Daoy (cell line): ENCODE measurements at regions not wholly inside any gene's neighbourhood (a gene's known extent, or its start where the extent isn't known, plus 50 kb on each side); places are given as distances from the start of the nearest gene placed in this dataset.
"Not testable (repeated sequence)": the region's sequence is repeated elsewhere in the genome, so short reads cannot be mapped to it uniquely, and the experiment has no call there.

Experiments used
- DNase-seq: peaks from one replicate; pipeline ENCODE4 v3.0.0-alpha.2; 2015; ENCODE audit warnings: low read depth

GRCh38 chr21:16420031-16420724 lies 690.4 kb downstream of the USP25 start:
- DNase-seq = peak; percentile 28

GRCh38 chr21:16421007-16421406 lies 691.2 kb downstream of the USP25 start:
- DNase-seq = no peak

GRCh38 chr21:16421965-16422364 lies 692.2 kb downstream of the USP25 start:
- DNase-seq = no peak

DNA sequence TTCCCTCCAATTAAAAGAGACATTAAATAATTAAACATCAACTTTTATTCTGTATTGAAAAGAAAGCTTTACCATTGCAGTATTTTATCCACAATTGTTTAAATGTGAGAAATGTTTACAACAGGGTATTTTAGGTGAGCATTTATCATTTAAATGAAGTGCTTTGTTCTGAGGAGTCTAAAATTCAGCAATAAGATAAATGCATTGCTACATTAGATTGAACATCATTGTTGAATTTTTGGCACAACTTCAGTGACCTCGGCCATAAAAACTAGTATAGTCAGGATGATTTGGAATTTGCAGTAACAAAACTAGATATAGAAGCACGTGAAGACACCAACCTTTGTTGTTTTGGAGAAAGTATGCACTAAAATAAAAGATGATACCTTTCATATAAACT lies 692.9 kb downstream of the USP25 start:
- no peak for DNase-seq

DNA sequence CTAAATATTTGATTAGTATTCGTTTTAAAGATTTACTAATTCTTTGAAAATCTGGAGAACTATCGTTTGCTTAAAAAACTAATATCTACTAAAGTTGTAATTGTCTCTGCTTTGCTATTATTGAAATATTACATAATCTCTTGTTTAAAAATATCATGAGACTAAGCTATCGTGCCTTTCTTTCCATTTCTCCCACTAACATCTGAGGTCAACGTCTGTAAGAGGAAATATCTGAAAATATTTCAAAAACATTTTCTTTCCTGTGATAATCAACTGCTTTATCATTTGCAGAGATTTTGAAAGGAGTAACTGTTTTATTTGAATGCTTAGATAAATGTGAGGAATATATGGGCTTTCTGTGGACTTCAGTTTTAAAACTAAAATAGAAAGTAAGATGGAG lies 694.1 kb downstream of the USP25 start:
- DNase-seq = no peak

DNA sequence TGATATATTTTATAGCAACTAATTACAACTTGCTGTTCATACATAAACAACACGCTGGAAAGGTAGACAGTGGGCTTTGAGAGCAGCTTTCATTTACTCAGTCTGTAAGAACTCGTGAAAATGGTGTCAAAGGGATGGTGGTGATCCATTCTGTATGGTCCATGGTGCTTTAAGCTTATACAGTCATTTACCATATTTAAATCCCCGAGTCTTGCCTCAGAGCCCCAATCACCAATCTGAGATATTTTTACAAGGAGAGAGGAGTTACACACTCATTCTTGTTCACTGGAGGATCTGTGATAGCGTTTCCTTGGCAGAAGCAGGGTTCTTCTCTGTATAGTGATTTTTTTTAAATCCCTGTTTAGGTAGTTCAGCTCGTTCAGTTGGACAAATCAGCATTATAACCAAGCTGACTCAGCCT lies 694.6 kb downstream of the USP25 start:
- no peak for DNase-seq

DNA sequence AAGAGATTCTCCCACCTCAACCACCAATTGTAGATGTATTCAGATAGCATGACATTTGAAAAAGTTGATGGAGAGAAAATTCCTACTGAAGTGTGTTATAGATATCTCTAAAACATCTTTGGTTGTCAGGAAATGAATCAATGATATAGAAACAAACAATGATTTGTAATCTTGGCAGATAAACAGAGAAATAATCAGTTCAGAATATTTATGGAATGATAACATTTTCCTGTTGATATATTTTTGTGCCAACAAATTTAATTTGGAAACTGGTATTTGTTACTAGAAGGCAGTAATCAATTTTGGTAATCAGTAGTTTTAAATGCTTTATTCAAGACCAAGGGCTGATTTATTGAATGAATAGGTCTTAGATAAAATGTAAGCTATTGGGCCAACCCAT lies 695.6 kb downstream of the USP25 start:
- DNase-seq = no peak

DNA sequence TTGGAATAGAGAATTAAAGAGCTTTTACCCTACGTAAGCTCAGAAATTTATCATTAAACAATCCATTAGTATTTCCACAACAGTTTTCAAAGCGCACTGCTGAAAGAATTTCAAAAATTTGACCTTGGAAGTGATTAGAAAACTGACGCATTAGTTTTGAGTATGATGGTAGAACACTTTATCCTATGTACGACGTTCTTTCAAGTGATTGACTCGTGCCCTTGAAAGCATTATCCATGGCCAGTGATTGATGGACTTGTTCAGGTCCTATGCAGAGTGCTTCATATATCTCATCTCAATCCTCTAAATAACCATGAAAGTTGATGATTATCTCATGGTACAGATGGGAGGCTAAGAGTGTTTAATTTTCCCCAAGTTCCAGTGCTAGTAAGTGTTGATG lies 697.2 kb downstream of the USP25 start:
- DNase-seq = no peak

DNA sequence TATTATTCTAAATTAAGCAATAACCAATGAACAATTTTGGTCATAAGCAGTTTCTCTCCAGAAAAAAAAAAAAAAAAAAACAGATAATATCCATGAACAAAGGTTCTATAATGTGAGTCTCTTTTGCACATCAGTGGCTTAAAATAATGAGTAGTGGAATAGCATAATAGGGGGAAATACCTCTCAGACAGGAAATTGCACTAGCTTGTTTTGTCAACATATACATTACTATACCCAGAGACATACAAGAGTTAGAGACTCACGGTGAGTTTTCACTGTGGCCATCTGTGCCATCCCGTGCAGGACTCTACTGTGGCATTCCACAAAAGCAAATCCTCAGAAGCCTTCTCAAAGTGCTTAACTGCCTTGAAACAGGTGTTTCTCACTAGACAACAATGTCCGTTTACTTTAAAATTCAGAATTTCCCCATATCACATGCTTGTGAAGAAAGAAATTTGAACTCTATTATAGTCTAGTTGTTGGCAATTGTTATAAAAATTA lies 697.9 kb downstream of the USP25 start:
- no peak for DNase-seq

GRCh38 chr21:16437586-16437985 lies 707.8 kb downstream of the USP25 start:
- DNase-seq = no peak

DNA sequence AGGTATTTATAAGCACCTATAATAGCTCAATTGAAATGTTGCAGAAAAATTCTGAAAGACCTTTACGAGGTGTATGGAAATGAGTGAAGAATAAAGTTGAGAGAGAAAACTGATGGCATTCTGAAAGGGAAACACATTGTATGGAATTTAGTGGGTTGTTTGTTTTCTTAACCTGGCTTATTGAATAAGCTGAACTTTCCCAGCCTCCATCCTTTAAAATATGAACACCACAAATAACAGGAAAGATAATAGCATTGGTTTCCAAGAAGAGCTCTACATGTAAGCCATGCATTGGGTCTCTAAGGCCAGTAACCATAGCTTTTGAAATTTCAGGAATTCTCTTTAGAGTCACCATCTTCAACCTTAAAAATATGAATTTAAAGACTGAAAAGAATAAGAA lies 709.0 kb downstream of the USP25 start:
- no peak for DNase-seq

DNA sequence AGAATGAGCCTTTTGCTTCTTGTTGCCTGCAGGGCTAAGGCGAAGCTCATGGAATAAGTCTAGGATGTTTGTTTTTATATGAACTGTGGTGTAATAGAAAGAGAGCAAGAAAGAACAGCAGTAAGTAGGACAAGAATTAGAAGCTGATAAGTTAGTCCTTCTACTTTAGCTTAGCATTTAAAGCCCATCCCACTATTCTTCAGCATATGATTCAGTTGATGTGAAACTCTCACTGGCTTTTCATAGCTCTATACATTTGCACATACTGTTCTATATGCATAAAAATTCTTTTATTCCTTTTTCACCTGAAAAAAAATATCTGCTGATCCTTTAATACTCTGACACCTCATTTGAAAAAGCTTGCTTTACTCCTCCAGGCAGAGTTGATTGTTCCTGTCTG lies 712.0 kb downstream of the USP25 start:
- DNase-seq = no peak

DNA sequence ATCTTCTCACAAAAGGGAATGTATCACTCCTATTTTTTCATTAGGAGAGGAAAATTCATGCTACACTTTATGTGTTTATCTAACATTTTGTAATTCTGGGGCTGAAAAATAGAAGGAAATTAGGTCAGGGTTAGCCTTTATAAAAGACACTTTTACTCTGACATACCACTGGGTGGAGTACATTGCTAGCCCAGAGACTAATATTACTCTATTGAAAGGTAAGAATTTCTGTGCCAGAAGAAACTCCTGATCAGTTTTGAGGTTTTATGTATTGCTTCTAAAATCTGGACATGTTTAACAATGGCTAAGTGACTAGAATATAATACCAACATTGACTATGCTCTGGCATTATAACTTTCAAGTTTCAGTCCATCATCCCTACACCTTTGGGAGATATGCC lies 724.6 kb downstream of the USP25 start:
- no peak for DNase-seq

- DNase-seq = no peak
Measured at GRCh38 chr21:16455526-16455925, 725.7 kb downstream of the USP25 start.

DNA sequence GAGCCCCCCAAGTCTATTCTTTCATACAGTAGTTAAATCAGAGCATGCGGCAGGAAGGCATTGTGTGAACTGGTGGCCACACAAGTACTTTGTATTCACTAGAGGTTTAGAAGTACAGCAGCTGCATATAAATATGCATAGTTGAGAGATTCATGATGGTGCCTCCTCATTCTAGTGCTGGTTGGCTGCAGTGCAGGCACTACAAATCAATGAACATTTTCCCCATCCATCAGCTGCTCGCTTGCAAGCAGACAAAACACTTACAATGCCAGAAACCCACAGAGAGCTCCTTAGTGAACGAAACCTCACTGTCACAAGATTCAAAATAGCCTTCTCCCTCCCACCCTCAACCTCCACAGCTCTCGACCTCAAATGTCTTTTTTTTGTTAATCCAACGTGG lies 726.2 kb downstream of the USP25 start:
- no peak for DNase-seq

DNA sequence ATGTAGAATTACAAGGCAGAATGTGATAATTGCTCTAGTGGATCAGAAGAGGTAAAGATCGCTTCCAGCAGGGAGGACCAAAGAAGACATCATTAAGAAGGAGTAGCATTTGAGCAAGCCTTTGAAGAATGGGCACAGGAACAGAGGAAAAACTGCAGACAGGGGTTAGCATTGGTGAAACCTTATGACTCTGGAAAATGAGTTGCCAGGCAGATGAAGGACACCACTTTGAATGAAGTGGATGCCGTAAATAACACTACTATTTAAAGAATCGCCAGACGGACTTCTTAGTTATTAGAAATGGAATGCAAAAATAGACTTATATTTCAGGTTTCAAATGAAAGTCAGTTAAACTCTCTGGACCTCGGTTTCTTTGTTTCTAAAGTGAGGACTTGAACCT lies 727.7 kb downstream of the USP25 start:
- no peak for DNase-seq

DNA sequence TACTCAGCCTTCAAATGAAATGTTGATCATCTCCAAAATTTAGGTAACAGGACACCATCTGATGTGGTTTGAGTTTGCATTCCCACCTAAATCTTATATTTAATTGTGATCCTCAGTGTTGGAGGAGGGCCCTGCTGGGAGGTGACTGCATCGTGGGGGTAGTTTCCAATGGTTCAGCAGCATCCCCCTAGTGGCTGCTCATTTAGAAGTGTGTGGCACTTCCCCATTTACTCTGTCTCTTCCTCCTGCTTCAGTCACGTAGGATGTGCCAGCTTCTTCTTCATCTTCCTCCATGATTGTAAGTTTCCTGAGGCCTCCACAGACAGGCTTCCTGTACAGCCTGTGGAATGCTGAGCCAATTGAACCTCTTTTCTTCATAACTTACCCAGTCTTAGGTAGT lies 731.2 kb downstream of the USP25 start:
- no peak for DNase-seq

- not testable (repeated sequence) for DNase-seq
Measured at GRCh38 chr21:16464211-16464889, 734.6 kb downstream of the USP25 start.

GRCh38 chr21:16468184-16468583 lies 738.4 kb downstream of the USP25 start:
- DNase-seq = no peak

GRCh38 chr21:16473988-16474387 lies 744.2 kb downstream of the USP25 start:
- no peak for DNase-seq

DNA sequence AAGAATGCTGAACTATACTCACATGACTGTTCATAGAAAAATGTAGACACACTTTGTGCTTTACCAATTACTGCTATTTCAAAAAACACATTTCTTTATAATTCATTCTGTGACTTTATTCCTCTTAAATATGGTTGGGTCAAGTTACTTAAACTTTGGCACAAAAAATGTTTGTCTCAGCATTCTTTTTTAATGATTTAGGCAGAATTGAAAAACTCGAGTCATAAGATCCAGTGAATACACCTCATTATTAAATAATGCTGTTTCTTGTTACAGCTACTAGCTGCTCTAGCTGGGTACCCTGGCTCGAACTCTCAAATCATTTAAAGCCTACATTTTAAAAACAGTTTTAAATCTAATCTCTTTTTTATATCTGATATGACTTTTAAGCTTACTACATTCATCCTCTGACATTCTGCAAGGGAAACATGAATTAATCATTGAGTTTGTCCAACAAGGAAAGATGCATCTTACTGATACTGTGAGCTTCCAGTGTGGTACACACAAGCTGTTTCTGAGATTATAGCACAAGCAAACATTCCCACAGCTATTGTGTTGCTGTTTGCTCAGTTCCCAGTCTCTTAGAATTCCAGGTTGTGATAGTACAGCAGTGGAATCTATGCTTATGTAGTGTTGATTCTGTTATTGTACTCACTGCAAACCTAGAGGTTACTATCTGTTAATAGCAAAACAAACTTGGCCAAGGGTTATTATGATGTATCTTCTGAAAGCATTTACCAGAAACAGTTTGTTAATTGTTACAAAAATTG lies 746.5 kb downstream of the USP25 start:
- no peak for DNase-seq

DNA sequence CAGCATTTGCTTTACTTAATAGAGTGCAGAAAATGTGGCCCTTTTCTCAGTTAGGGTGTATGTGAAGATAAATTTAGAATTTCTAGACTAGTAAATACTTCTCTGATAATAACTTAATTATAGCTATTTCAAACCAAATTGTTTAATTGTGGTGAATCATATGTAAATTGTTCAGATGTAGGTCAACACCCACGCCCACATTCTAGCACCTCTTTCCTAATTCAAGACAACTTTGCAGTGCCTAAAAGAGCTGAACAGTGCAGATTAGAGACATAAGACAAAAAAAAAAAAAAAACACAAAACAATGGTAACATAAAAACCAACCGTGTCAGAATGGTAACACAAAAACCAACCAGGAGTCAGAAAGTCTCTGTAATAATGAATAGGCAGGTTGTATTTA lies 758.3 kb downstream of the USP25 start:
- no peak for DNase-seq

DNA sequence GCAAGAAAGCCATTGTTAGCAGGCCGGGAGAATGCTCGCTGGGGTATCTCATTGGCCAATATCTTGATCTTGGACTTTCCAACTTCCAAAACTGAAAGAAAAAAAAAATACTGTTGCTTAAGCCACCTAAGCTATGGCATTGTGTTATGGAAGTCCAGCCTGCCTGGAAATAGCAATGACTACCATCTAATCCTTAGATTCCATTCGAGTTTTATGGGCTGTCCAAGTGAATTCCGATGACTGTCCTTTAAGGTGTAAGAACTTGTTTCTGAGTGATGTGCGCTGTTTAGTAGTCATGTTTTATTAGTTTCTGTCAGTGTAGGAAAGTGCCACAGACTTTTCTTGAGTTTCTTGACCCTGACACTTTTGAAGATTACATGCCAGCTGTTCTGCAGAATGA lies 762.6 kb downstream of the USP25 start:
- no peak for DNase-seq
